NT2/D1 (cell line): ENCODE measurements at regions not wholly inside any gene's neighbourhood (a gene's known extent, or its start where the extent isn't known, plus 50 kb on each side); places are given as distances from the start of the nearest gene placed in this dataset.

ENCODE experiments used
- YY1 ChIP-seq: IDR thresholded peaks from 2 replicates; pipeline ENCODE4 v1.6.1; 2011; ENCODE audit not compliant: insufficient read length, insufficient read depth
- ZNF274 ChIP-seq: IDR thresholded peaks from 2 replicates; pipeline ENCODE4 v1.6.1; 2011; ENCODE audit warnings: mild to moderate bottlenecking, low read depth, low read length

- TF ChIP-seq ZNF274 (no peak), YY1 (no peak)
These were observed 182.4 kb downstream of the IRX1 start for GRCh38 chr5:3778000-3778550.
